ENCODE measurements at regions not wholly inside any gene's neighbourhood (a gene's known extent, or its start where the extent isn't known, plus 50 kb on each side); places are given as distances from the start of the nearest gene placed in this dataset.

GRCh38 chr5:37989884-37990283 is 150.0 kb upstream of the GDNF start:
- Mint-ChIP-seq H3K4me3 (no peak overlapping the region), H3K36me3 (ENCODE audit: low read depth) (no peaks in the 10 kb centered on the region), H3K27ac (no peak overlapping the region), H3K9me3 (no peaks in the 10 kb centered on the region), H3K27me3 (ENCODE audit: insufficient read depth) (peaks cover 22% of the 10 kb centered on the region), H3K4me1 (ENCODE audit: low read depth) (no peaks in the 10 kb centered on the region)
- TF ChIP-seq, protein P1, sequence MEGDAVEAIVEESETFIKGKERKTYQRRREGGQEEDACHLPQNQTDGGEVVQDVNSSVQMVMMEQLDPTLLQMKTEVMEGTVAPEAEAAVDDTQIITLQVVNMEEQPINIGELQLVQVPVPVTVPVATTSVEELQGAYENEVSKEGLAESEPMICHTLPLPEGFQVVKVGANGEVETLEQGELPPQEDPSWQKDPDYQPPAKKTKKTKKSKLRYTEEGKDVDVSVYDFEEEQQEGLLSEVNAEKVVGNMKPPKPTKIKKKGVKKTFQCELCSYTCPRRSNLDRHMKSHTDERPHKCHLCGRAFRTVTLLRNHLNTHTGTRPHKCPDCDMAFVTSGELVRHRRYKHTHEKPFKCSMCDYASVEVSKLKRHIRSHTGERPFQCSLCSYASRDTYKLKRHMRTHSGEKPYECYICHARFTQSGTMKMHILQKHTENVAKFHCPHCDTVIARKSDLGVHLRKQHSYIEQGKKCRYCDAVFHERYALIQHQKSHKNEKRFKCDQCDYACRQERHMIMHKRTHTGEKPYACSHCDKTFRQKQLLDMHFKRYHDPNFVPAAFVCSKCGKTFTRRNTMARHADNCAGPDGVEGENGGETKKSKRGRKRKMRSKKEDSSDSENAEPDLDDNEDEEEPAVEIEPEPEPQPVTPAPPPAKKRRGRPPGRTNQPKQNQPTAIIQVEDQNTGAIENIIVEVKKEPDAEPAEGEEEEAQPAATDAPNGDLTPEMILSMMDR (IDR thresholded peaks at IDR 0.05), result no peak
- DNase-seq, result no peak

- DNase-seq, result no peak
- Mint-ChIP-seq H3K36me3 (ENCODE audit: low read depth) (no peaks in the 10 kb centered on the region), H3K9me3 (no peaks in the 10 kb centered on the region), H3K4me3 (no peak overlapping the region), H3K27ac (no peak overlapping the region), H3K4me1 (ENCODE audit: low read depth) (no peaks in the 10 kb centered on the region), H3K27me3 (ENCODE audit: insufficient read depth) (peaks cover 23% of the 10 kb centered on the region)
- TF ChIP-seq, protein P1 (IDR thresholded peaks at IDR 0.05), result no peak
These were observed 148.7 kb upstream of the GDNF start for GRCh38 chr5:37988454-37989046.

DNA sequence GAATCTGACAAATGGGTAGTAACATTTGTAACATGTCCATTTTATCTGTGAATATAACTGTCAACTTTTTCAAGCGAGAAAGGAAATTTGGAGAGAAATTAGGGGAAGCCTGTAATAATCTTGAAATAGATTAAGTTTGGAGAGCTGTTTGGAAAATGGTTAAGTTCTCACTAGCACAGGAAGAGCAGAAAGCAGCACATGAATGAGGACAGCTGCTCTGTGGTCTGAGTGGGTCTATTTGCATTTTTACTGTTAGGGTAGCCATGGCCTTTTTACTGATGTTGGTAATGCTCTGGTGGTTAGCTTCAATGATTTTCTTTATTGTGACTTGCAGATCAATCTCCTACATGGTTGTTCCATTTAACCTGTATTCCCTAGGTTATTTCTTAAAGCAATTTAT is 144.5 kb upstream of the GDNF start:
- no peaks in the 10 kb centered on the region; the same call in 1 of the 2 replicates for H3K9me3 Mint-ChIP-seq
- H3K36me3 Mint-ChIP-seq (ENCODE audit: low read depth), result no peaks in the 10 kb centered on the region
- H3K27ac Mint-ChIP-seq, result no peak overlapping the region
- no peak overlapping the region for H3K4me3 Mint-ChIP-seq
- TF ChIP-seq, protein P1 (IDR thresholded peaks at IDR 0.05), result no peak
- peaks cover 6% of the 10 kb centered on the region; the same call in 1 of the 2 replicates for H3K27me3 Mint-ChIP-seq (ENCODE audit: insufficient read depth)
- H3K4me1 Mint-ChIP-seq (ENCODE audit: low read depth), result no peaks in the 10 kb centered on the region
- no peak for DNase-seq

- Mint-ChIP-seq H3K4me1 (ENCODE audit: low read depth) (no peaks in the 10 kb centered on the region), H3K27me3 (ENCODE audit: insufficient read depth) (peaks cover 6% of the 10 kb centered on the region; the same call in 1 of the 2 replicates), H3K27ac (no peak overlapping the region), H3K36me3 (ENCODE audit: low read depth) (no peaks in the 10 kb centered on the region), H3K9me3 (no peaks in the 10 kb centered on the region; the same call in 1 of the 2 replicates), H3K4me3 (no peak overlapping the region)
- TF ChIP-seq, protein P1 (IDR thresholded peaks at IDR 0.05), result no peak
- no peak for DNase-seq
These were observed 143.6 kb upstream of the GDNF start for GRCh38 chr5:37983463-37983862.

- TF ChIP-seq, protein P1 (IDR thresholded peaks at IDR 0.05), result no peak
- peaks cover 5% of the 10 kb centered on the region for H3K27me3 Mint-ChIP-seq (ENCODE audit: insufficient read depth)
- no peaks in the 10 kb centered on the region for H3K4me1 Mint-ChIP-seq (ENCODE audit: low read depth)
- H3K27ac Mint-ChIP-seq, result no peak overlapping the region
- no peaks in the 10 kb centered on the region; the same call in 1 of the 2 replicates for H3K9me3 Mint-ChIP-seq
- no peak for DNase-seq
- no peak overlapping the region for H3K4me3 Mint-ChIP-seq
- no peaks in the 10 kb centered on the region for H3K36me3 Mint-ChIP-seq (ENCODE audit: low read depth)
These were observed 139.7 kb upstream of the GDNF start for GRCh38 chr5:37979559-37979958.

All from HFFc6 (cell line).